Daoy (cell line): ENCODE measurements at regions not wholly inside any gene's neighbourhood (a gene's known extent, or its start where the extent isn't known, plus 50 kb on each side); places are given as distances from the start of the nearest gene placed in this dataset.

ENCODE experiments used
- DNase-seq: peaks from one replicate; pipeline ENCODE4 v3.0.0-alpha.2; 2015; ENCODE audit warnings: low read depth

GRCh38 chr11:134645576-134645975, 233.5 kb upstream of the B3GAT1 start:
- DNase-seq, result no peak

DNA sequence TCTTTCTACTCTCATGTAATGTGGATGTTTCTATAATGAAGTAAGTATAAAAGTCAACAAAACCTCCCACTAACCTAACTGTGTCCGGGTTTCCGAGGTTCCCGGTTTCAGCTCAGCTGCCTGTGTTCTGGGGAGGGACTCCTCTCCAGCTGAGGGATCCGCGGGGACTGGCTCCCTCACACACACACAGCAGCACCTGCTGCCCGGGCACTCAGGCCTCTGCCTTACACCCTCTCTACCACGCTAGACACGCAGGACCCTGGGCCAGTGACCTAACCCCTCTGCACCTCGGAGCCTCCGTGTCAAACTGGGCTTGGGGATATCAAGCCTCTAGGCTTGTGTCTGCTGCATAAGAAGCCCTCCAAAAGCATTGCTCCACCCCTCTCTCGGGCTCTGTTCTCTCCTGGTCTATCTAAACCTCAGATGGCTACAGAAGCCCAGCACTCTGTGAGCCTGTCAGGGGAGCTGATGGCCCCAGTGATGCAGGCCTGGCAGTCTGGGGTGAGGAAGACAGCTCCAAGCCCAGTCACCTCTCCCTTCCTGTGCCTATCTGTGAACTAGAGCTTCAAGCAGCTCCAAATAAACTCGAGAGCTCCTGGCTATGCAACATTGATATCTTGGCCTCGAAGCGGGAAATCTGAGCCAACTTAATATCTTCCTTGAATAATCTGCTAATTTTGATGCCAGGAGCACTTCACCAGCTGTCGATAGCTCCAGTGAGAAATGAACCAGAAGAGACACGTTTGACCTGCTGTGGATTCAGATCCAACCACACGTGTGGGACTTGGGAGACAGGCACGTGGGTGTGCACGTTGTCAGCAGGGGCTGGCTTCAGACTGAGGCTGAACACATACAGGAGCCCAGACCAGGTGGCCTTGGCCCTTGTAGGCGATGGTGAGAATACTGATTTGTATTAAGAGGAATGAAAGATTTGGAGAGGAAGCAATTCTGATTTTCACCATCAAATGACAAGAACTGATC, 232.7 kb upstream of the B3GAT1 start:
- no peak for DNase-seq

DNA sequence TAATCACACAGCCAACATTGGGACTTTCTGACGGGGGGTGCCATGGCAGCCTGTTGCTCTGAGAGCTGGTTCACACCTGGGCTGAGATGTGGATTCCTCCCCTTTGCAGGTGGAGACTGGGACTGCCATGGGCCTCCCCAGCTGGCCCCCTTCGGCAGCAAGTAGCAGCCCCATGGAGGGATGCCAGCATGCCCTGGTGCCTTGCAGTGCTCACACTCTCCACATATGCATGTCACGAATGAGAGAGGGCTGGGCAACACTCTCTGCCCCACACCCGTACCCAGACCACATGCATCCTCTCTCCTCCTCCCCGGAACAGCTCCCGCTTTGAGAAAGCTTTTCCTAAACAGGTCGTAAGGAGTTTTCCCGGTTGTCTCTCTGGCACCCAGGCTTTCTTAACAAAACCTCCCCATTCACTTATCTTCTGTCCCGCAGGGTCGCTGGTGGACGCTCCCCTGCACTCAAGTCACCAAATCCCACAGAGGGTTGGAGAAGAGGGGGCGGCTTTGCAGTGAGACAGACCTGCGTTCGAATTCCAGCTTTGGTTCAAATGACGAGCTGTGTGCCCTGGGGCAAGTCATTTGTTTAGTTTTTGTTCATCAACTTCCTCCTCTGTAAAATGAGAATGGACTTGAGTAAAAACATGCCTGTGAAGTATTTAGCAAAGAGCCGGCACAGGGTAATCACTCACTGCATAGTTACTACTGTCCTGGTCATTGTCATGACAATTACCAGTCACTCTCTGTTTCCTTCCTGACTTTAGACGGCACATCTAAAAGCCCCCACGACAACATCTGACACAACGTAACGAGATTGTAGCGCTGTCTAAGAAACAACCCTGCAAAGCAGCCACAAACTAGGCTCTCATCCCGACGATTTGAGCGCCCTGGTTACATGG, 231.3 kb upstream of the B3GAT1 start:
- DNase-seq, result no peak

DNA sequence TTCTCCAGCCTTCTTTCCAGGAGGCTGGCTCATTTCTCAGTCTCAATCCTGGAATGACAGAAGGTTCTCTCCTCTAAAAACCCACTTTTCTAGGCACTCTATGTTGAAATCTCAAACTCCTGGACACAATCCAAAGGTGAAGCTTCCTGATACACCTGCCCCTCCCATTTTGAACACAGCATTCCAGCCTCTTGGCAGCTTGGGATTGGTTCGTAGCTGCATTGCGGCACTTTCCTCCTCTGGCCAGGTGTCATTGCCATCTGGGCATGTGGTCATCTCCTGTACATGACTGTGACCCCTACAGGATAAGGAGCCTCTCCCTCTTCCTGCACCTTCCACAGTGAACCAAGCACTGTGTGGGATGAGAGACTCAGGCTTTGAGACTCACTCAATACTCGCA, 230.2 kb upstream of the B3GAT1 start:
- no peak for DNase-seq

GRCh38 chr11:134640971-134641968, 229.2 kb upstream of the B3GAT1 start:
- peak; percentile 42 for DNase-seq

- no peak for DNase-seq
Measured at GRCh38 chr11:134640536-134640935, 228.5 kb upstream of the B3GAT1 start.

DNA sequence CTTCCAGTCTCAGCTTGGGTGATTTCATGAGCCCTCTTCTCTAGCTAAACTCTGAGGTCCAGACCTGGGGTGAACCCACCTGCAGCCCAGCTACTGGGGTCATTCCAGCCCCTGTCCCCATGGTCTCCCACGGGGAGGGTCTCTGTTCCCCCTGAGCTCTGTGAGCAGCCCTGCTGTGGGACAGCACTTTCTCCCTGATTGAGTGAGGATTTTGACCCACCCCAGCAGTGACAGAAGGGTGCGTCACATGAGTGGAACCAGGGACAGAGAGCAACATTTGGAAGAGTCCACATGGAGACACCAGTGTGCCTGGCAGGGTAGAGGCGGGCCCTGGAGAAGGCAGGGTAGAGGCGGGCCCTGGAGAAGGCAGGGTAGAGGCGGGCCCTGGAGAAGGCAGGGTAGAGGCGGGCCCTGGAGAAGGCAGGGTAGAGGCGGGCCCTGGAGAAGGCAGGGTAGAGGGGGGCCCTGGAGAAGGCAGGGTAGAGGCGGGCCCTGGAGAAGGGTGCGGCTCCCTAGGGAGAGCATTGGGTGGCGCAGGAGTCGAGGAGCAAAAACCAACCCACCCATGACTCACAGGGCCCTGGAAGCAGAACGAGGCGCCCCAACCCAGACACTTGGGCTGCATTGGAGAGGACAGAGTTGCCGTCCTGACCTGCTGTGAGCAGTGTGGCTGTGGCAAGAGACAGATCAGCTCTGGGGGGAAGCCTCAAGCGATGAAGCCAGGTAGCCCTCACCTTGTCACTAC, 227.7 kb upstream of the B3GAT1 start:
- DNase-seq, result peak; percentile 76

DNA sequence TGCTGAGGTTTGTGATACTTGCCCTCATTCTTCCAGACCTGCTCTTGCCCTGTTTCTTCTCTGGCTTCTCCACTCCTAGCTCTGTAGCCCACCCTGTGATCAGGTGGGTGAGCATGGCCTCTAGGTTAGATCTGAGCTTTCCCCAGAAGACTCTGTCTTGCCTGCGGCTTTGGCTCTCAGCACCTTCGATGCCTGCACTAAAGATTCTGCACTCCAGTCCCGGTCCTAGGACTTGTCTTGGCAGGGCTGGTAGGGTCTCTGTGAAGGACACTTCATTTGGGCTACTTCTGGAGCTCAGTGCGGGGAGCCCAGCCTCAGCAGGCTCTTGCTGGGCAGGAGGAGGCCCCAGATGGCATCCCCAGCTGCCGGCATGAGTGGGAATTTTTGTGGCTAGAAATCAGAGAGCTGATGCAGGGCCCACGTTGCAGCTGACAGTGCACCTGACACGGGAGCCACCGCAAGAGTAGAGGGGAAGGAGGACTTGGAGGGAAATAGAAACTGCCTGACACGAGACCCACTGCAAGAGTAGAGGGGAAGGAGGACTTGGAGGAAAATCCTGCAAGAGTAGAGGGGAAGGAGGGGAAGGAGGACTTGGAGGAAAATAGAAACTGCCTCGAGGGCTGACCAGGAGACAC, 226.9 kb upstream of the B3GAT1 start:
- no peak for DNase-seq

DNA sequence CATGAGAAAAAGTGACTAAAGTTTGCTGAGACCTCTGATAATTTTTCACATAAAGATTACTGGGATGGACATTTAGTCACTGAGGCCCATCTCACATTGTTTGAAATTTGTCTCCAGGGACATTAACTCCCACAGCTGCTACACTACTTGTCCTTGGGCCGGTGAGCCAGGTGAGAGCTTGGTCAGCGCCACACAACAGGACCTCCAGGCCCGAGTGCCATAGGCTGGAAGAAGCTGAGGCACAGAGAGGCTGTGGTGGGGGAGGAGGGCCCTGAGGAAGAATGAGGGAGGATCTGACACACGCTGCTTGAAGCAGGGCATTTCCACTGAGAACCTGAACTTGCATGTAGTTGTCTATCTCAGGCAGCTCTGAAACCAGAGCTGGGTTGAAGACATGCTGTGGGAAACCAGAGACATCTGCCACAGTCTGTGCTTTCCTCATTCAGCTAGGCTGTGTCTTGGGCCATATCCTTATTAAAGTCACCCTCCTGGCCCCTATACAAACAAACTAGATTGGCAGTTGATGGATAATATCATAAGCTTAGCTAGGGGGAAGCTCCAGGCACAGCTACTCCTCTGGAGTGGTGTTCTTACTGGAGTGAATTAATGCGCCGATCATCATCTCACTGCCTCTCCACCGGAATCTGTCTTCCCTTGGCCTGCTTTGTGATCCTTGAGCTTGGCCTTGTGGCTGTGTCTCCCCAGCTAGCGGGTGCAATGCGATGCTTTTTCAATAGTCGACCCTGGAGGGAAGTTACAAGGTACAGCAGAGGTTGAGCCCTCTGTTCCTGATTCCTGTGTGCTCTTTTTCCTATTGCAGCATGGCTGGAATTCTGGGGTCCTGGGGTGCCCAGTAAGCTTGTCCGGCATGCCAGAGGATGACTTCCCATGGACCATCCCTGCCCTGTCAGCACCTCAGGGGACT, 225.3 kb upstream of the B3GAT1 start:
- no peak for DNase-seq

DNA sequence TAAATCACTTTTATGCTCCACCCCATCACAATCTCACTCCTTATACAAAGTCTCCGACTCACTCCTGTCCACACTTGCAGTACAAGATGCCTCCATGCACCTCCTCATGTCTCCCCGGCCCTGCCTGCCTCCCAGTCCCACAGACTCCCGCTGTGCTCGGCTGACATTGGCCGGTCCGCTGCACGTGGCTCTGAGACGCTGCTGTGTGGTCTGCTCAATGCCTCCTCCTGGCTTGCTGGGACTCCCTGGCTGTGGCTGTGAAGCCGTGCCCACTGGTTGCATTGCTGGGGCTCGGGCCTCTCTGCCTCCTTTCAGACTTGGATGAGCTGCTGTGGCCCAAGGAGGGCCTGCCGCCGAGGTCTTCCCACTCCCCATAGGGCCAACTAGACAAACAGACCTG, 224.0 kb upstream of the B3GAT1 start:
- no peak for DNase-seq

DNA sequence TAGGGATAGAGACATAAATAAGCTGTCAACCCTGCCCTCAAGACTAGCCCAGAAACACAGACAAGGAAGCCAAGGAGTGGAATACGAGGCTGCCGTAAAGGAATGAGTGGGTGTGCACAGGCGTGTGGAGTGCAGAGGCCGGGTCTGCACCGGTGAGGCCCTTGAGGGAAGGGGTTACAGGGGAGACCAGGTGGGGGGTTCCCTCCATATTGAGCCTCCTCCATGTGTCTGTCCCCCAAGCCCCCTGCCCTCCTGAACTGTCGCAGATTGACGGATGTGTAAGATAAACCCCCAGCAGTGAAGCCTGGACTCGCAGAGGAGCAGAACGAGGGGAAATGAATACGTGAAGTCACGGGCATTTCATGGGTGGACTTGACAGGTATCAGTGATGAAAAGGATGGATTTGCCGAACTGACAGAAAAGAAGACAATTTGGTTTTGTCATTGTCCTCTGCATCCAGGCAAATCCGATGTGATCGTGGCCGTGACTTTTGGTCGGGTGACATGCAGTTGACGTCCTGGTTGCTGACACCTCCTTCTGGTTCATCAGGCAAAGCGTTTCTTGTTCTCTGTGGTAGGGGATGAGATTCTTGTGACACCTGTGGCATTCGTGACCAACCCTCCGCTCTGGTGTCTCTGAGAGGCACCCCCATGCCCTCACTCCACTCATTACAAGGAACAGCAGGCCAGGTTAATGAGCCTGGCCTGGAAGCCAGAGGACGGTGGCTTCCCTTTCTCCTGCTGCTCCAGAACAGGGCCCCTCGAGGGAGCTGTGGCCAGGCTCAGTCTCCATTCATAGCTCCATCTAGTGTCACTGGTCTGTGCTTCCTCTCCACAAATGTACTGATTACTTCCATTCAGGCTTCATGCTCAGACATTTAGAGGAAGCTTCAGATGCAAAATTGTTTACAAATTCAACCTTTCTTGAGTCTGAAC, 223.1 kb upstream of the B3GAT1 start:
- no peak for DNase-seq

- no peak for DNase-seq
Measured at GRCh38 chr11:134633276-134633675, 221.2 kb upstream of the B3GAT1 start.

- no peak for DNase-seq
Measured at GRCh38 chr11:134632347-134633119, 220.5 kb upstream of the B3GAT1 start.

- no peak for DNase-seq
Measured at GRCh38 chr11:134630861-134631260, 218.8 kb upstream of the B3GAT1 start.

DNA sequence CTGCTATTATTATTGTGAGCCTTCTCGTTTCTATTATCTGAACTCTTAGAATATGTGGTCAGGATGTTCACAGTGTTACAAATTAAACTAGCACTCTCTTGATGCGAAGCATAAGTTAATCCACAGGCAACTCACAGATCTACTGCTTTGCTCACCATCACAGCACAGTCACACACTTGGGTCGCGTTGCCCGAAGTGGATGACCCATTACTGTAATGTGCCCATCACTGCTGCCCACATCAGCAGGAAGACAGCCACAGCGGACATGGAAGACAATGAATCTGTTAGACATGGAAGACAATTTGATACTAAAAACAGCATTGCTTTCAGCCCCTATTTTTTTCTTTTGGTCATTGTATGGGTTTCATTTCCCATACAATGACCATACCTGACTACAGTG, 216.4 kb upstream of the B3GAT1 start:
- no peak for DNase-seq

GRCh38 chr11:134626032-134626431, 214.0 kb upstream of the B3GAT1 start:
- DNase-seq, result no peak

GRCh38 chr11:134625631-134626030, 213.6 kb upstream of the B3GAT1 start:
- no peak for DNase-seq
